Adrenal gland (tissue), 9 donors: ENCODE measurements at regions not wholly inside any gene's neighbourhood (a gene's known extent, or its start where the extent isn't known, plus 50 kb on each side); places are given as distances from the start of the nearest gene placed in this dataset.

Source experiments
- DNase-seq, 7 donors: peaks; one replicate each; pipeline ENCODE4 v3.0.0-alpha.2; 2019 to 2020
- H3K27ac ChIP-seq, 5 donors: fragments of 200-600 bp; sonication (generic) in 4 of 5; 1 replicate in 3 of 5; 2 replicates in 2 of 5; pipeline versions ENCODE4 v1.5.1 to v1.8.0; 2016 to 2020; ENCODE audit warnings: mild to moderate bottlenecking in 1 of 5
- H3K27me3 ChIP-seq: fragments of 200-600 bp; 2 replicates; pipeline ENCODE4 v1.8.0; 2021
- H3K36me3 ChIP-seq, 2 donors: fragments of 200-600 bp; replicated peaks in 1 of 2; 1 replicate in 1 of 2; 2 replicates in 1 of 2; pipeline versions ENCODE4 v1.5.1 to v1.8.0; 2018 to 2022
- H3K4me1 ChIP-seq, 2 donors: fragments of 200-600 bp; replicated peaks in 1 of 2; 1 replicate in 1 of 2; 2 replicates in 1 of 2; pipeline versions ENCODE4 v1.5.1 to v1.8.0; 2018 to 2021
- H3K4me3 ChIP-seq, 4 donors: fragments of 200-600 bp; sonication (generic) in 3 of 4; one replicate each; pipeline ENCODE4 v1.5.1; 2016 to 2018
- H3K9me3 ChIP-seq, 3 donors: fragments of 200-600 bp; sonication (generic) in 1 of 3; replicated peaks in 1 of 3; 1 replicate in 2 of 3; 2 replicates in 1 of 3; pipeline versions ENCODE4 v1.5.1 to v1.8.0; 2016 to 2021
- POLR2A ChIP-seq, 2 donors: fragments of 450-650 bp; IDR thresholded peaks; one replicate each; pipeline ENCODE4 v1.6.1; 2017; ENCODE audit warnings: antibody characterized with exemption in 2 of 2, mild to moderate bottlenecking in 2 of 2, moderate library complexity in 1 of 2
- WGBS, 4 donors: extraction: QIAGEN DNeasy Blood & Tissue Kit in 2 of 4; methylation state at CpG; one replicate each; pipeline versions ENCODE4 v1.1.5 to v1.1.7; 2013 to 2017; 5-methylcytosine and 5-hydroxymethylcytosine counted together
- intact Hi-C, 2 donors: fragments of 100-400 bp; cut with DNase I; formaldehyde crosslinking; loops; one replicate each; pipeline versions ENCODE4 v1.14.1 to v1.15.0; 2022 to 2023
- TF ChIP-seq, protein P1 (sequence below), 6 experiments: fragments of 450-650 bp in 4 of 6; fragments of 200-600 bp in 2 of 6; sonication (generic) in 1 of 6; IDR thresholded peaks; 1 replicate in 5 of 6; 2 replicates in 1 of 6; pipeline versions ENCODE4 v1.5.1 to v1.8.0; 2016 to 2021; ENCODE audit warnings: antibody characterized with exemption in 6 of 6, mild to moderate bottlenecking in 2 of 6, moderate library complexity in 1 of 6
- donor health status: healthy with polysubstance abuse.
- donor health status: Bipolar disorder and iron deficiency.
- donor health status: DM: yes; HTN: yes; CAD: no.
- donor health status: DM: no; HTN: no; CAD: no.
- donor health status: DM: no; HTN: no; CAD: no.

DNA sequence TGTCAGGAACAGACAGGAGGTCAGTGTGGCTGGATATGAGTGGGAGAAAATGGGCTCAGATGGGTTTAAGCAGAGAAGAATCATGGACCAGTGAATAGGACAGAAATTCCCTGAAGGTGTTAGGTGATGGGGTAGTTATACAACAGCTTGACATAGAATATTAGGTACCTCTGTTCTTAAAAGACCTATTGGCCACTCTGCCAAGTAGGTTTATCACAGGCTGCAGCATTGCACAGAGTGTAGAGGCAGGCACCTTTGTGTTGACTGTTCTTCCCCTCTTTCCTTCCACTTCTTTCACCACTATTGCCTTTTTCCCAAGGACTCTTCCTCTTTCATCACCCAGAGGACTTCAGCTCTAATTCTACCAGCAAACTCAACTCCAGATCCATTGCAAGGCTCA lies 274.4 kb downstream of the CDCA7 start:
- H3K9me3 ChIP-seq: no peaks in the 10 kb centered on the region
- H3K4me3 ChIP-seq: no peak overlapping the region
- no peak overlapping the region for H3K27ac ChIP-seq
- no peaks in the 10 kb centered on the region for H3K4me1 ChIP-seq
- intact Hi-C loops: no loop called here
- TF ChIP-seq, protein P1, sequence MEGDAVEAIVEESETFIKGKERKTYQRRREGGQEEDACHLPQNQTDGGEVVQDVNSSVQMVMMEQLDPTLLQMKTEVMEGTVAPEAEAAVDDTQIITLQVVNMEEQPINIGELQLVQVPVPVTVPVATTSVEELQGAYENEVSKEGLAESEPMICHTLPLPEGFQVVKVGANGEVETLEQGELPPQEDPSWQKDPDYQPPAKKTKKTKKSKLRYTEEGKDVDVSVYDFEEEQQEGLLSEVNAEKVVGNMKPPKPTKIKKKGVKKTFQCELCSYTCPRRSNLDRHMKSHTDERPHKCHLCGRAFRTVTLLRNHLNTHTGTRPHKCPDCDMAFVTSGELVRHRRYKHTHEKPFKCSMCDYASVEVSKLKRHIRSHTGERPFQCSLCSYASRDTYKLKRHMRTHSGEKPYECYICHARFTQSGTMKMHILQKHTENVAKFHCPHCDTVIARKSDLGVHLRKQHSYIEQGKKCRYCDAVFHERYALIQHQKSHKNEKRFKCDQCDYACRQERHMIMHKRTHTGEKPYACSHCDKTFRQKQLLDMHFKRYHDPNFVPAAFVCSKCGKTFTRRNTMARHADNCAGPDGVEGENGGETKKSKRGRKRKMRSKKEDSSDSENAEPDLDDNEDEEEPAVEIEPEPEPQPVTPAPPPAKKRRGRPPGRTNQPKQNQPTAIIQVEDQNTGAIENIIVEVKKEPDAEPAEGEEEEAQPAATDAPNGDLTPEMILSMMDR (IDR thresholded peaks at IDR 0.05): no peak
- no peak for TF ChIP-seq POLR2A (IDR thresholded peaks at IDR 0.05)
- DNase-seq: no peak
- no peaks in the 10 kb centered on the region for H3K27me3 ChIP-seq
- no peaks in the 10 kb centered on the region for H3K36me3 ChIP-seq

DNA sequence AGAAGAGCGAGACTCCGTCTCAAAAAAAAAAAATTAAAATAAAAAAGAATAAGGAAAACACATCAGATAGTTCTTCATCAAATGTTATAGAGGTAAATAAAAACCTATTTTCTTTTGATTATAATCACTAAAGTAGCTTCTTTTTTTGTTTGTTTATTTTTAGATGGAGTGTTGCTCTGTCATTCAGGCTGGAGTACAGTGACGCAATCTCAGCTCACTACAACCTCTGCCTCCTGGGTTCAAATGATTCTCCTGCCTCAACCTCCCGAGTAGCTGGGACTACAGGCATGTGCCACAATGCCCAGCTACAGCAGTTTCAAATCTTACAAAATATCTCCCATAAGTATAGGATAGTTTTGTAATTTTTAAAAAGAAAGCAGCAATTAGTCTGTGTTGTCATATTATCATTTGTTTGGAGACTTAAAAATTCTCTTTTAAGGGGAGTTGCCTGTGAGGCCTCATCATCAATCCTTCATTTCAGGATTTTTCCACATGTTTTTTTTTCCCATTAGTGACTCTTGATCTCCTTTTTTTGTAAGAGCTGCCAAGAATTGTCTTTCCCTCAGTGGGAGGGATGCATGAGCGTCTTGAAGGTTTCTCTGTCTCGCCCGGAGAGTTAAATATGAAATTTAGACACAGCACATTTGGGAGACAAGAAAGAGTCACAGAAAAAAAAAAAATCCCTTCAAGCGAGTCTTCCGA lies 275.9 kb downstream of the CDCA7 start:
- TF ChIP-seq, protein P1 (IDR thresholded peaks at IDR 0.05): no peak
- no peak for TF ChIP-seq POLR2A (IDR thresholded peaks at IDR 0.05)
- Histone ChIP-seq H3K27me3 (no peaks in the 10 kb centered on the region), H3K4me1 (no peaks in the 10 kb centered on the region), H3K4me3 (no peak overlapping the region), H3K27ac (no peak overlapping the region), H3K36me3 (no peaks in the 10 kb centered on the region), H3K9me3 (no peaks in the 10 kb centered on the region)
- intact Hi-C loops: no loop called here
- DNase-seq: no peak
- 54 to 63% (median 60%) methylated on average over 9 of the region's 9 CpGs for WGBS, 4 donors

DNA sequence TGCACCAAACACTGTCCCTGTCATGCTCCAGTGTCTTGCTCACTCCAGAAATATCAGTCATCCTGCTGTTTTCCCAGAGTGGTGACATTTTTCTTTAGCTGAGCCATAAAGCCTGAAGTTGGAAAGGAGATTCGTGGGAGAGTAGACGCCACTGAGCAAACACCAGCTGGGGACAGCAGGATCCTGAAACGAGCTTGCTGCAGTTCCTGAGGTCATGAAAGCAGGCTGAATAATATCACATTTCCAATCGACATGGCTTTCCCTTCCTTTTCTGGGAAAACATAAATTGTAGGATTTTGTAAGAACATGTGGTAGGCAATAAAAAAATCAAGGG lies 276.4 kb downstream of the CDCA7 start:
- H3K9me3 ChIP-seq: no peaks in the 10 kb centered on the region
- no peaks in the 10 kb centered on the region for H3K36me3 ChIP-seq
- H3K4me3 ChIP-seq: no peak overlapping the region
- WGBS, 4 donors: 17 to 34% (median 24%) methylated on average over 4 of the region's 4 CpGs
- intact Hi-C loops: no loop called here
- no peaks in the 10 kb centered on the region for H3K27me3 ChIP-seq
- peak in 1 of 7 donors; percentile 58 for DNase-seq
- H3K4me1 ChIP-seq: no peaks in the 10 kb centered on the region
- no peak for TF ChIP-seq POLR2A (IDR thresholded peaks at IDR 0.05)
- TF ChIP-seq, protein P1 (IDR thresholded peaks at IDR 0.05): no peak
- H3K27ac ChIP-seq: no peak overlapping the region

DNA sequence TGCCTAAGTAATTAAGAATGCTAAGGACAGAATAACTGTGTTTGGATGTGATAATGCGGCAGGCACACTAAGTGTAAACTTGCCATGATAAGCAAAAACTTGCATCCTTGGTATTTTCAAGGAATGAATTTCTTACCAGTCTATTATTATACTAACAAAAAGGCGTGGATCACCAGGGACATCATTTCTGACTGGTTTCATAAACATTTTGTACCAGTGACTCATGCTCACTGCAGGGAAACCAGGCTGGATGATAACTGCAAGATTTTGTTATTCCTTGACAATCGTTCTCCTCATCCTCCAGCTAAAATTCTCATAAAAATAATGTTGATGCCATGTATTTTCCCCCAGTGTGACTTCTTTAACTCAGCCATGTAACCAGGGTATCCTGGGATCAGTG lies 289.5 kb downstream of the CDCA7 start:
- Histone ChIP-seq H3K9me3 (no peaks in the 10 kb centered on the region), H3K4me1 (peaks cover 0 to 2% of the 10 kb centered on the region in 2 donors), H3K36me3 (no peaks in the 10 kb centered on the region), H3K27ac (no peak overlapping the region), H3K4me3 (no peak overlapping the region), H3K27me3 (no peaks in the 10 kb centered on the region)
- 57 to 85% (median 69%) methylated on average over 3 of the region's 3 CpGs for WGBS, 4 donors
- no peak for TF ChIP-seq POLR2A (IDR thresholded peaks at IDR 0.05)
- TF ChIP-seq, protein P1 (IDR thresholded peaks at IDR 0.05): no peak
- no peak for DNase-seq
- intact Hi-C loops: no loop called here
